Stomach (tissue), 4 donors: ENCODE measurements at regions not wholly inside any gene's neighbourhood (a gene's known extent, or its start where the extent isn't known, plus 50 kb on each side); places are given as distances from the start of the nearest gene placed in this dataset.

Experiments used
- CTCF ChIP-seq, 7 experiments: fragments of 450-650 bp in 4 of 7; fragments of 200-600 bp in 3 of 7; sonication (generic) in 3 of 7; IDR thresholded peaks; one replicate each; pipeline ENCODE4 v1.5.1; 2016 to 2019; ENCODE audit warnings: antibody characterized with exemption in 7 of 7, control low read depth in 2 of 7, mild to moderate bottlenecking in 1 of 7
- POLR2A ChIP-seq, 4 donors: fragments of 450-650 bp; IDR thresholded peaks; one replicate each; pipeline ENCODE4 v1.6.1; 2016; ENCODE audit warnings: antibody characterized with exemption in 4 of 4, control low read depth in 2 of 4, mild to moderate bottlenecking in 1 of 4, moderate library complexity in 1 of 4
- POLR2AphosphoS5 ChIP-seq, 3 donors: sonication (generic); formaldehyde crosslinking; IDR thresholded peaks; one replicate each; pipeline ENCODE4 v1.6.1; 2016; ENCODE audit warnings: antibody characterized with exemption in 3 of 3

- TF ChIP-seq CTCF (IDR thresholded peaks at IDR 0.05) (no peak), POLR2A (IDR thresholded peaks at IDR 0.05) (no peak), POLR2AphosphoS5 (IDR thresholded peaks at IDR 0.05) (no peak)
Observed at GRCh38 chrX:40205471-40205870, 107.7 kb upstream of the BCOR start.
